Loucy (cell line): ENCODE measurements at regions not wholly inside any gene's neighbourhood (a gene's known extent, or its start where the extent isn't known, plus 50 kb on each side); places are given as distances from the start of the nearest gene placed in this dataset.

Source experiments
- CTCF ChIP-seq: fragments of 200-600 bp; sonication (generic); conservative IDR thresholded peaks from 2 replicates; pipeline ENCODE4 v1.5.1; 2014; ENCODE audit warnings: mild to moderate bottlenecking, antibody characterized with exemption, low read length
- EZH2phosphoT487 ChIP-seq: fragments of 200-600 bp; IDR thresholded peaks from 2 replicates; pipeline ENCODE4 v1.6.1; 2018; ENCODE audit warnings: antibody characterized with exemption, mild to moderate bottlenecking, moderate library complexity, borderline replicate concordance

- no peak for TF ChIP-seq CTCF
- no peak for TF ChIP-seq EZH2phosphoT487
These were observed 232.5 kb downstream of the GADD45G start for GRCh38 chr9:89837162-89837933.
